Testis (tissue), 2 donors: ENCODE measurements at regions not wholly inside any gene's neighbourhood (a gene's known extent, or its start where the extent isn't known, plus 50 kb on each side); places are given as distances from the start of the nearest gene placed in this dataset.

Experiments
- DNase-seq: peaks from one replicate; pipeline ENCODE4 v3.0.0-alpha.2; 2019
- H3K27ac ChIP-seq, 2 donors: fragments of 200-600 bp; sonication (generic); one replicate each; pipeline ENCODE4 v1.5.1; 2019
- H3K27me3 ChIP-seq: fragments of 200-600 bp; sonication (generic); one replicate; pipeline ENCODE4 v1.5.1; 2019
- H3K36me3 ChIP-seq: fragments of 200-600 bp; sonication (generic); one replicate; pipeline ENCODE4 v1.5.1; 2017; ENCODE audit warnings: low read depth; ENCODE audit errors: missing control alignments
- H3K4me1 ChIP-seq: fragments of 200-600 bp; sonication (generic); one replicate; pipeline ENCODE4 v1.5.1; 2019
- H3K4me3 ChIP-seq, 2 donors: fragments of 200-600 bp; sonication (generic); one replicate each; pipeline ENCODE4 v1.5.1; 2017 to 2019
- H3K9me3 ChIP-seq: fragments of 200-600 bp; sonication (generic); one replicate; pipeline ENCODE4 v1.5.1; 2017
- CTCF ChIP-seq, 3 experiments: fragments of 450-650 bp in 2 of 3; fragments of 200-600 bp in 1 of 3; sonication (generic) in 1 of 3; IDR thresholded peaks; one replicate each; pipeline ENCODE4 v1.5.1; 2016 to 2019; ENCODE audit warnings: antibody characterized with exemption in 3 of 3, mild to moderate bottlenecking in 2 of 3, moderate library complexity in 1 of 3
- POLR2A ChIP-seq: fragments of 450-650 bp; IDR thresholded peaks from one replicate; pipeline ENCODE4 v1.6.1; 2017; ENCODE audit warnings: antibody characterized with exemption, mild to moderate bottlenecking, moderate library complexity
- WGBS, 2 donors: methylation state at CpG; one replicate each; pipeline ENCODE4 v1.1.5; 2018; 5-methylcytosine and 5-hydroxymethylcytosine counted together
- intact Hi-C: fragments of 100-400 bp; cut with DNase I; formaldehyde crosslinking; loops from one replicate; pipeline ENCODE4 v1.15.1; 2023; ENCODE audit warnings: low total_unique reads

GRCh38 chr1:112328600-112328999 is 67.4 kb upstream of the CTTNBP2NL start:
- no peaks in the 10 kb centered on the region for H3K9me3 ChIP-seq
- H3K27me3 ChIP-seq, result no peaks in the 10 kb centered on the region
- TF ChIP-seq POLR2A, result no peak
- TF ChIP-seq CTCF (IDR thresholded peaks at IDR 0.05), result no peak
- no peak overlapping the region for H3K27ac ChIP-seq
- no peaks in the 10 kb centered on the region for H3K36me3 ChIP-seq
- intact Hi-C loops, result no loop called here
- WGBS, 2 donors, result 85 to 89% methylated on average over 3 of the region's 3 CpGs
- no peak for DNase-seq
- no peaks in the 10 kb centered on the region for H3K4me1 ChIP-seq
- no peak overlapping the region for H3K4me3 ChIP-seq

DNA sequence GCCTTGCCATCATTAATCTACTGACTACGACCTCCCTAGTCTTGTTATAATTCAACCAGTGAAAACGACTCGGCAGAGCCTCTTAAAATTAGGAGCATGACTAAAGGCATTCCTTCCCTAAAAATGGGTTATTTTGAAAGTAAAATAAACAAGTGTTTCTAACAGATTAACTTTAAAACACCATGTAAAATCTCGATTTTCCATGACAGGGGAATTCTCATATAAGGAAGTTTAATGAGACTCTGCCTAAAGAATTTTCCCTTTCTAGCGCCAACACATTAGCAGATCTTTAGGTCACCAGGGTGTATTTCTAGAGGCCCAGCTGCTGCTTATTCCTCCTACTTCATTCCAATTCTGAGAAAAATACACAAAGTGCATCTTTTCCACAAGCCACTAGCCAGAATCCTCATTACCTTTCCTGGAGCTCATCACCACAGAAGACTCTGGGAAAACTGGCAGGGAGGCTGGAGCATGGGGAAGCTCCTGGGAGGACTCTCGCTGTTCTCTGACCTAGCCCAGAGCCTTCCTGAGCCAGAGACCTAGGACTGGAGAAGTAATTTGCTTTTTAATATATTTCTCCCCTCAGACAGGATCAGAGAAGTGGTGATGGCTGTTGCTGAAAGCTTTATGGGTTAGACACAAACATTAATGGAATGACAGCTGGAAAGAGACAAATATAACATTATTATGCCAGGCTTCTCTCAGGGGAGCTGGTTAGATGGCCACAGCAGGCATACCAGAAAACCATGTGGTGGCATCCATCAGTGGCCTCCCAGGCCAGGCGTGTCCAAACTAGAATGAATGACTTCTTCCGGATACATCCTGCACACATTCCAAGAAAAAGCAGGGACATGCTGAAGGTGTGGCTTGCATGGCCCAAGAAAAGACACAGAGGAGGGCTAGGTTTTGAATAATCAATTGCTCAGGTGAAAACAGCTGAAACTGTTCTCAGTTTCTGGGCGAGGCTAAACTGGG is 63.6 kb upstream of the CTTNBP2NL start:
- no peak overlapping the region for H3K27ac ChIP-seq
- no peaks in the 10 kb centered on the region for H3K4me1 ChIP-seq
- no peak for DNase-seq
- TF ChIP-seq POLR2A (no peak), CTCF (IDR thresholded peaks at IDR 0.05) (no peak)
- intact Hi-C loops, result no loop called here
- WGBS, 2 donors, result 78% methylated on average over 9 of the region's 9 CpGs
- no peaks in the 10 kb centered on the region for H3K9me3 ChIP-seq
- H3K4me3 ChIP-seq, result no peak overlapping the region
- H3K27me3 ChIP-seq, result no peaks in the 10 kb centered on the region
- H3K36me3 ChIP-seq, result no peaks in the 10 kb centered on the region

DNA sequence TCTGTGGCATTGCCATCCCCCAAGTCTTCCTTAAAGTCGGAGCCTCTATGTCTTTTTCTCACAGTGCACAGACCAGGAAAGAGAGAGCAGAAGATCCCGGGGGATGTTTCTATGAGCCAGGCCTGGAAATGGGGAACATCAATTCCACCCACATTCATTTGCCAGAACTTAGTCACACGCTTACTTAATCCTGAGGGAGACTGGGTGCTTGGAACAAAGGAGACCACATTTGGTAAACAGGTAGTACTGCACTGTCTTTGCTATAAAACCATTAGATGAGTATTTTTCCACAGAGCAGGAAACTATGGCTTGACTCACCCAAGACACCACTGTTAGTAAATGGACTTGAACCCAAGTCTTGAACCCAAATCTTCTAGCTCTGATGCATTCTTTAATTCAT is 60.7 kb upstream of the CTTNBP2NL start:
- H3K27me3 ChIP-seq, result no peaks in the 10 kb centered on the region
- intact Hi-C loops, result no loop called here
- TF ChIP-seq CTCF (IDR thresholded peaks at IDR 0.05), result no peak
- TF ChIP-seq POLR2A, result no peak
- no peak for DNase-seq
- H3K4me3 ChIP-seq, result no peak overlapping the region
- no peaks in the 10 kb centered on the region for H3K36me3 ChIP-seq
- no peaks in the 10 kb centered on the region for H3K9me3 ChIP-seq
- H3K27ac ChIP-seq, result no peak overlapping the region
- no peaks in the 10 kb centered on the region for H3K4me1 ChIP-seq
- 80 to 81% methylated on average over 3 of the region's 3 CpGs for WGBS, 2 donors

DNA sequence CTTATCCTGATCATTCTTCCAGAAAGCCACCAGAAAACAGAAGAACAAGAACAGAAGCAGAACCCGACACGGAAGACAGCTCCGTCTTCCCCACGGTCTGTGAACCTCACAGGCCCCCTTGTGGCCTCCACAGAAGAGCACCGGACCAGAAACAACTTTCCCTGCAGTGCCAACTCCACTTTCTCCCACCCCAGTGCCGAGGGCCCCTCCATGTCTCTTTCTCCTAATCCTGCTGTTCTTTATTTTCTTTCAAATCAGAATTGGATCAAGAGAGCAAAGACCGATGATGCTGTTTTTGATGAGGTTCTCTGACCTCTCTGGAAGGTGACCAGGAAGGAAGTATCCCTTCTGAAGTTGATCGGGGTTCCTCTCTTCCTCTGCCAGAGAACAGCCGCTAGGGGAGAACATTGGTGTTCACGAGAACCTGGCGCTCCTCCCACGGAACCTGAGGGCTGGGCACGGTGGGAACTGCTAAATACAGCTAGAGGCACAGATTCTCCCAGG is 58.9 kb upstream of the CTTNBP2NL start:
- peak; percentile 65 for DNase-seq
- Histone ChIP-seq H3K4me3 (no peak overlapping the region), H3K27ac (no peak overlapping the region), H3K27me3 (no peaks in the 10 kb centered on the region), H3K4me1 (no peaks in the 10 kb centered on the region), H3K36me3 (no peaks in the 10 kb centered on the region), H3K9me3 (no peaks in the 10 kb centered on the region)
- 39 to 46% methylated on average over 13 of the region's 13 CpGs for WGBS, 2 donors
- intact Hi-C loops, result no loop called here
- TF ChIP-seq POLR2A, result no peak
- TF ChIP-seq CTCF (IDR thresholded peaks at IDR 0.05), result peak; percentile 29 to 47 (median 45)
